ENCODE measurements at regions not wholly inside any gene's neighbourhood (a gene's known extent, or its start where the extent isn't known, plus 50 kb on each side); places are given as distances from the start of the nearest gene placed in this dataset.

GRCh38 chr18:10059610-10060468 lies 146.0 kb downstream of the VAPA start:
- no peaks in the 10 kb centered on the region for H3K79me2 ChIP-seq (ENCODE audit: insufficient read depth, low read length)
- H4K20me1 ChIP-seq (ENCODE audit: insufficient read depth, low read length) = no peaks in the 10 kb centered on the region
- peak overlapping the region; percentile 11 for H3K27ac ChIP-seq (ENCODE audit: low read depth, low read length)
- H3K4me2 ChIP-seq (ENCODE audit: insufficient read depth, low read length) = peak overlapping the region; percentile 74
- peaks cover 36% of the 10 kb centered on the region for H3K4me1 ChIP-seq (ENCODE audit: insufficient read depth, low read length)
- no peaks in the 10 kb centered on the region for H3K36me3 ChIP-seq (ENCODE audit: insufficient read depth, low read length)
- TF ChIP-seq CTCF (IDR thresholded peaks at IDR 0.05; ENCODE audit: extremely low read depth, low read depth, low read length) = no peak
- peak overlapping the region; percentile 58 for H3K4me3 ChIP-seq (ENCODE audit: insufficient read depth, low read length)
- H3K9me3 ChIP-seq (ENCODE audit: low read depth, low read length) = no peaks in the 10 kb centered on the region
- H3K27me3 ChIP-seq (ENCODE audit: insufficient read depth, low read length) = no peaks in the 10 kb centered on the region
- DNase-seq (ENCODE audit: insufficient read length, low spot score, missing footprints) = no peak
- peak overlapping the region; percentile 82 for H2AFZ ChIP-seq (ENCODE audit: low read length)

GRCh38 chr18:10060469-10060782 lies 146.6 kb downstream of the VAPA start:
- H3K4me2 ChIP-seq (ENCODE audit: insufficient read depth, low read length) = peak overlapping the region; percentile 74
- peaks cover 36% of the 10 kb centered on the region for H3K4me1 ChIP-seq (ENCODE audit: insufficient read depth, low read length)
- peak overlapping the region; percentile 82 for H2AFZ ChIP-seq (ENCODE audit: low read length)

GRCh38 chr18:10060841-10061240 lies 147.0 kb downstream of the VAPA start:
- DNase-seq (ENCODE audit: insufficient read length, low spot score, missing footprints) = no peak
- Histone ChIP-seq H3K4me1 (ENCODE audit: insufficient read depth, low read length) (peaks cover 36% of the 10 kb centered on the region), H3K4me3 (ENCODE audit: insufficient read depth, low read length) (no peak overlapping the region), H3K4me2 (ENCODE audit: insufficient read depth, low read length) (no peak overlapping the region), H3K79me2 (ENCODE audit: insufficient read depth, low read length) (no peaks in the 10 kb centered on the region), H3K9me3 (ENCODE audit: low read depth, low read length) (no peaks in the 10 kb centered on the region), H3K36me3 (ENCODE audit: insufficient read depth, low read length) (no peaks in the 10 kb centered on the region), H4K20me1 (ENCODE audit: insufficient read depth, low read length) (no peaks in the 10 kb centered on the region), H3K27me3 (ENCODE audit: insufficient read depth, low read length) (no peaks in the 10 kb centered on the region), H2AFZ (ENCODE audit: low read length) (no peak overlapping the region), H3K27ac (ENCODE audit: low read depth, low read length) (no peak overlapping the region)
- TF ChIP-seq CTCF (IDR thresholded peaks at IDR 0.05; ENCODE audit: extremely low read depth, low read depth, low read length) = no peak

More at GRCh38 chr18:10060469-10060782, 146.6 kb downstream of the VAPA start:
- Histone ChIP-seq H3K79me2 (ENCODE audit: insufficient read depth, low read length) (no peaks in the 10 kb centered on the region), H4K20me1 (ENCODE audit: insufficient read depth, low read length) (no peaks in the 10 kb centered on the region), H3K4me3 (ENCODE audit: insufficient read depth, low read length) (no peak overlapping the region), H3K27ac (ENCODE audit: low read depth, low read length) (no peak overlapping the region), H3K36me3 (ENCODE audit: insufficient read depth, low read length) (no peaks in the 10 kb centered on the region), H3K9me3 (ENCODE audit: low read depth, low read length) (no peaks in the 10 kb centered on the region), H3K27me3 (ENCODE audit: insufficient read depth, low read length) (no peaks in the 10 kb centered on the region)
- no peak for TF ChIP-seq CTCF (IDR thresholded peaks at IDR 0.05; ENCODE audit: extremely low read depth, low read depth, low read length)
- DNase-seq (ENCODE audit: insufficient read length, low spot score, missing footprints) = no peak

GRCh38 chr18:10061566-10062140 lies 147.8 kb downstream of the VAPA start:
- Histone ChIP-seq H2AFZ (ENCODE audit: low read length) (no peak overlapping the region), H3K4me1 (ENCODE audit: insufficient read depth, low read length) (peaks cover 35% of the 10 kb centered on the region), H3K9me3 (ENCODE audit: low read depth, low read length) (no peaks in the 10 kb centered on the region), H3K27me3 (ENCODE audit: insufficient read depth, low read length) (no peaks in the 10 kb centered on the region), H4K20me1 (ENCODE audit: insufficient read depth, low read length) (no peaks in the 10 kb centered on the region), H3K79me2 (ENCODE audit: insufficient read depth, low read length) (no peaks in the 10 kb centered on the region), H3K4me3 (ENCODE audit: insufficient read depth, low read length) (no peak overlapping the region), H3K4me2 (ENCODE audit: insufficient read depth, low read length) (no peak overlapping the region), H3K36me3 (ENCODE audit: insufficient read depth, low read length) (no peaks in the 10 kb centered on the region), H3K27ac (ENCODE audit: low read depth, low read length) (no peak overlapping the region)
- DNase-seq (ENCODE audit: insufficient read length, low spot score, missing footprints) = no peak
- TF ChIP-seq CTCF (IDR thresholded peaks at IDR 0.05; ENCODE audit: extremely low read depth, low read depth, low read length) = no peak

Measured in osteoblast (primary cell).